ENCODE measurements at regions not wholly inside any gene's neighbourhood (a gene's known extent, or its start where the extent isn't known, plus 50 kb on each side); places are given as distances from the start of the nearest gene placed in this dataset.

- no peak for DNase-seq
These were observed 91.6 kb upstream of the LNX1 start for GRCh38 chr4:53682908-53683307.

- no peak for DNase-seq
These were observed 90.9 kb upstream of the LNX1 start for GRCh38 chr4:53682196-53682595.

GRCh38 chr4:53680598-53680997 lies 89.3 kb upstream of the LNX1 start:
- DNase-seq = no peak

GRCh38 chr4:53680168-53680567 lies 88.9 kb upstream of the LNX1 start:
- no peak for DNase-seq

GRCh38 chr4:53676402-53676871 lies 85.2 kb upstream of the LNX1 start:
- no peak for DNase-seq

GRCh38 chr4:53674903-53675302 lies 83.6 kb upstream of the LNX1 start:
- DNase-seq = no peak

GRCh38 chr4:53672873-53673272 lies 81.6 kb upstream of the LNX1 start:
- DNase-seq = no peak

GRCh38 chr4:53671757-53672156 lies 80.5 kb upstream of the LNX1 start:
- DNase-seq = peak; percentile 84

- DNase-seq = peak; percentile 19
These were observed 68.5 kb upstream of the LNX1 start for GRCh38 chr4:53659737-53660136.

- no peak for DNase-seq
These were observed 67.8 kb upstream of the LNX1 start for GRCh38 chr4:53659112-53659511.

- DNase-seq = no peak
These were observed 66.7 kb upstream of the LNX1 start for GRCh38 chr4:53658029-53658428.

- no peak for DNase-seq
These were observed 65.2 kb upstream of the LNX1 start for GRCh38 chr4:53656421-53656981.

GRCh38 chr4:53654300-53654758 lies 63.0 kb upstream of the LNX1 start:
- no peak for DNase-seq

- DNase-seq = peak; percentile 12
These were observed 62.3 kb upstream of the LNX1 start for GRCh38 chr4:53653484-53654053.

- DNase-seq = no peak
These were observed 60.0 kb upstream of the LNX1 start for GRCh38 chr4:53651156-53651735.

GRCh38 chr4:53649357-53649756 lies 58.1 kb upstream of the LNX1 start:
- DNase-seq = no peak

- no peak for DNase-seq
These were observed 56.3 kb upstream of the LNX1 start for GRCh38 chr4:53647547-53647946.

- DNase-seq = no peak
These were observed 55.5 kb upstream of the LNX1 start for GRCh38 chr4:53646795-53647194.

GRCh38 chr4:53645108-53645507 lies 53.8 kb upstream of the LNX1 start:
- no peak for DNase-seq

- DNase-seq = no peak
These were observed 53.3 kb upstream of the LNX1 start for GRCh38 chr4:53644607-53645006.

Data from NCI-H82 (cell line).